ENCODE measurements at regions not wholly inside any gene's neighbourhood (a gene's known extent, or its start where the extent isn't known, plus 50 kb on each side); places are given as distances from the start of the nearest gene placed in this dataset.

DNA sequence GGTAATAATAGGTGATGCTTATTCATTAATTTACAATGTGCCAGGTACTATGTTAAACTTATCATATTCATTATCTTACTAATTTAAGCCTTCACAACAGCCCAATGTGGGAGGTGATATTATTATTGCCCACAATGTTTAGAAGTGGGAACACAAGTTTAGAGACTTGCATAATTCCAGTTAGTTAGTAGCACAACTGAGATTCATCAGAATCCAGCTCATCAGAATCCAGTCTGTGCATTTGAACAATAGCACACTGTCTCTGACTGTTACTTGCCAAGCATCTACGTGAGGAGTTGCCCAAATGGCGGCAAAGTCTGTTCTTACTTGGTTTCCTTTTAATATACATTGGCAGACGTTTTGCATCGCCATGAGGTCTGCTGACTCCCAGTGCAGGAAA is 110.9 kb upstream of the BASP1 start:
- H3K4me1 ChIP-seq (replicated peaks in 1 of 2; ENCODE audit: control insufficient read depth in 2 of 2, insufficient read depth in 2 of 2, low read length in 2 of 2): no peaks in the 10 kb centered on the region
- POLR2A ChIA-PET: no interaction called here
- intact Hi-C loops (cut with micrococcal nuclease): no loop called here
- FAIRE-seq (no peak), DNase-seq (ENCODE audit: extremely low read depth in 1 of 4, low spot score in 3 of 4) (no peak), ATAC-seq (no peak)
- WGBS (ENCODE audit: insufficient coverage, low coverage, missing lambda C conversion rate): 1% methylated on average over 4 of the region's 4 CpGs
- no peaks in the 10 kb centered on the region for H3K27me3 ChIP-seq (ENCODE audit: control insufficient read depth in 2 of 2, insufficient read depth in 2 of 2, low read length in 2 of 2)
- no peak overlapping the region for H3K4me2 ChIP-seq (ENCODE audit: insufficient read depth, low read length)
- TF ChIP-seq MAFK (IDR thresholded peaks at IDR 0.05; ENCODE audit: low read length) (no peak), ZC3H8 (IDR thresholded peaks at IDR 0.05) (no peak), ZNF282 (CRISPR knock-in tag; IDR thresholded peaks at IDR 0.05) (no peak), SREBF1 (IDR thresholded peaks at IDR 0.05; ENCODE audit: borderline replicate concordance, low read depth, low read length) (no peak), ZNF12 (CRISPR knock-in tag; IDR thresholded peaks at IDR 0.05) (no peak), KAT2B (IDR thresholded peaks at IDR 0.05; ENCODE audit: low read depth, low read length) (no peak), ZNF444 (CRISPR knock-in tag; IDR thresholded peaks at IDR 0.05) (no peak), TRIM24 (IDR thresholded peaks at IDR 0.05) (no peak), ZNF668 (CRISPR knock-in tag; IDR thresholded peaks at IDR 0.05) (no peak), PHB2 (IDR thresholded peaks at IDR 0.05; ENCODE audit: low read depth) (no peak), BRD9 (IDR thresholded peaks at IDR 0.05; ENCODE audit: low read depth, partially characterized antibody) (no peak)
- TF ChIP-seq, protein P1, sequence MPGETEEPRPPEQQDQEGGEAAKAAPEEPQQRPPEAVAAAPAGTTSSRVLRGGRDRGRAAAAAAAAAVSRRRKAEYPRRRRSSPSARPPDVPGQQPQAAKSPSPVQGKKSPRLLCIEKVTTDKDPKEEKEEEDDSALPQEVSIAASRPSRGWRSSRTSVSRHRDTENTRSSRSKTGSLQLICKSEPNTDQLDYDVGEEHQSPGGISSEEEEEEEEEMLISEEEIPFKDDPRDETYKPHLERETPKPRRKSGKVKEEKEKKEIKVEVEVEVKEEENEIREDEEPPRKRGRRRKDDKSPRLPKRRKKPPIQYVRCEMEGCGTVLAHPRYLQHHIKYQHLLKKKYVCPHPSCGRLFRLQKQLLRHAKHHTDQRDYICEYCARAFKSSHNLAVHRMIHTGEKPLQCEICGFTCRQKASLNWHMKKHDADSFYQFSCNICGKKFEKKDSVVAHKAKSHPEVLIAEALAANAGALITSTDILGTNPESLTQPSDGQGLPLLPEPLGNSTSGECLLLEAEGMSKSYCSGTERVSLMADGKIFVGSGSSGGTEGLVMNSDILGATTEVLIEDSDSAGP (CRISPR knock-in tag; IDR thresholded peaks at IDR 0.05): no peak
- in situ Hi-C loops (cut with MboI): no loop called here
- H4K20me1 ChIP-seq (replicated peaks; ENCODE audit: control insufficient read depth, insufficient read depth, low read length): no peaks in the 10 kb centered on the region
- no peaks in the 10 kb centered on the region for H3K9me1 ChIP-seq (ENCODE audit: control insufficient read depth, insufficient read depth, low read length)
- no peaks in the 10 kb centered on the region for H3K36me3 ChIP-seq (ENCODE audit: control insufficient read depth, insufficient read depth, low read length)
- H3K9ac ChIP-seq (ENCODE audit: insufficient read depth in 1 of 2, low read depth in 2 of 2, low read length in 2 of 2): no peak overlapping the region
- no peaks in the 10 kb centered on the region for H3K9me3 ChIP-seq (replicated peaks; ENCODE audit: control insufficient read depth, insufficient read depth, low read depth, low read length)
- no TSS peak for BruUV-seq (replicated peaks)
- CTCF ChIA-PET (ENCODE audit: low intra/inter-chr PET ratio): no interaction called here
- H2AFZ ChIP-seq (ENCODE audit: low read depth, low read length): no peak overlapping the region
- no peak overlapping the region for H3K27ac ChIP-seq (ENCODE audit: extremely low read depth, low read depth, low read length)
- H3K4me3 ChIP-seq: no peak overlapping the region
- no peaks in the 10 kb centered on the region for H3K79me2 ChIP-seq (ENCODE audit: control insufficient read depth, insufficient read depth, low read length)
